A549 (cell line): ENCODE measurements at regions not wholly inside any gene's neighbourhood (a gene's known extent, or its start where the extent isn't known, plus 50 kb on each side); places are given as distances from the start of the nearest gene placed in this dataset.
"Not testable (repeated sequence)": the region's sequence is repeated elsewhere in the genome, so short reads cannot be mapped to it uniquely, and the experiment has no call there.

ENCODE experiments used
- BHLHE40 ChIP-seq: IDR thresholded peaks from 2 replicates; pipeline ENCODE4 v1.6.1; 2012; ENCODE audit warnings: low read depth, low read length, inconsistent platforms
- CBX2 ChIP-seq: fragments of 200-600 bp; sonication (generic); IDR thresholded peaks from 2 replicates; pipeline ENCODE4 v1.6.1; 2016; ENCODE audit warnings: low read depth, mild to moderate bottlenecking, borderline replicate concordance
- CTCF ChIP-seq: fragments of >200 bp; sonication (Bioruptor Twin); formaldehyde crosslinking; IDR thresholded peaks from 3 replicates; pipeline ENCODE4 v1.5.1; 2016
- ELK1 ChIP-seq: fragments of 150-350 bp; IDR thresholded peaks from 2 replicates; pipeline ENCODE4 v1.6.1; 2014; ENCODE audit warnings: low read depth, mild to moderate bottlenecking, low read length
- EP300 ChIP-seq, 2 experiments: fragments of >200 bp; sonication (Bioruptor Twin); formaldehyde crosslinking; IDR thresholded peaks; 2 replicates in 1 of 2; 3 replicates in 1 of 2; pipeline ENCODE4 v1.6.1; 2016 to 2017
- KDM5A ChIP-seq: fragments of 200-600 bp; sonication (generic); IDR thresholded peaks from 2 replicates; pipeline ENCODE4 v1.6.1; 2016; ENCODE audit warnings: antibody characterized with exemption, mild to moderate bottlenecking
- MAX ChIP-seq: IDR thresholded peaks from 2 replicates; pipeline ENCODE4 v1.6.1; 2012
- NPAS2 ChIP-seq: fragments of 250-450 bp; sonication (Bioruptor Pico); IDR thresholded peaks from 2 replicates; pipeline ENCODE4 v1.8.0; 2022; ENCODE audit warnings: mild to moderate bottlenecking, moderate library complexity, borderline replicate concordance
- POLR2A ChIP-seq: IDR thresholded peaks from 2 replicates; pipeline ENCODE4 v1.6.1; 2012; ENCODE audit warnings: mild to moderate bottlenecking, low read length
- POLR2AphosphoS2 ChIP-seq: conservative IDR thresholded peaks from 2 replicates; pipeline ENCODE4 v1.6.1; 2012; ENCODE audit warnings: low read length, improper control_type of control experiment, inconsistent platforms
- RFX5 ChIP-seq: fragments of 450-650 bp; IDR thresholded peaks from 2 replicates; pipeline ENCODE4 v1.7.1; 2014; ENCODE audit warnings: antibody characterized with exemption, mild to moderate bottlenecking, moderate library complexity
- SREBF2 ChIP-seq: fragments of 450-650 bp; IDR thresholded peaks from 2 replicates; pipeline ENCODE4 v1.6.1; 2014; ENCODE audit warnings: mild to moderate bottlenecking, moderate library complexity
- TF ChIP-seq, protein P1 (sequence below): IDR thresholded peaks from 2 replicates; pipeline ENCODE4 v1.6.1; 2012

- not testable (repeated sequence) for TF ChIP-seq CTCF; MAX; EP300 (IDR thresholded peaks at IDR 0.05); SREBF2; ELK1; CBX2; POLR2A; POLR2AphosphoS2; NPAS2 (CRISPR knock-in tag); RFX5; KDM5A; BHLHE40
- TF ChIP-seq, protein P1, sequence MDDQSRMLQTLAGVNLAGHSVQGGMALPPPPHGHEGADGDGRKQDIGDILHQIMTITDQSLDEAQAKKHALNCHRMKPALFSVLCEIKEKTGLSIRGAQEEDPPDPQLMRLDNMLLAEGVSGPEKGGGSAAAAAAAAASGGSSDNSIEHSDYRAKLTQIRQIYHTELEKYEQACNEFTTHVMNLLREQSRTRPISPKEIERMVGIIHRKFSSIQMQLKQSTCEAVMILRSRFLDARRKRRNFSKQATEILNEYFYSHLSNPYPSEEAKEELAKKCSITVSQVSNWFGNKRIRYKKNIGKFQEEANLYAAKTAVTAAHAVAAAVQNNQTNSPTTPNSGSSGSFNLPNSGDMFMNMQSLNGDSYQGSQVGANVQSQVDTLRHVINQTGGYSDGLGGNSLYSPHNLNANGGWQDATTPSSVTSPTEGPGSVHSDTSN, result not testable (repeated sequence)
Measured at GRCh38 chr6:57815826-57816225, 498.4 kb downstream of the PRIM2 start.
